ENCODE measurements at regions not wholly inside any gene's neighbourhood (a gene's known extent, or its start where the extent isn't known, plus 50 kb on each side); places are given as distances from the start of the nearest gene placed in this dataset.

DNA sequence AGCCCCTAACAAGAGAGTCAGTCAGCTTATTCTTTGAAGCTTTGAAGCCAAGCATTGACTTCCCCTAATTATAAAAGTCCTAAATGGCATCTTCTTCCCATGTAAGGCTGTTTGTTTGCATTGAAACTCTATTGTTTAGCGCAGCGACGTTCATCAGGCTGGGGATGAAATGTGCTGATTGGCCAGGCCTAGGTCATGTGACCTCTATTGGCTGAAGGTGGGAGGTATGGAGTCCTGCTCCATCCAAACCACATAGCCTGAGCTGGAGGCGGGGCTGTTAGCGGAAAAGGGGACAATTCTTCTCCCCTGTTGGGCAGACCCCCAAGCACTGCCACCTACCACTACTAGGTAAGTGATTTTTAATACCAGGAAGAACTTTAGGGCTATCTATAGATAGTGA, 145.3 kb upstream of the PRR23C start:
- TF ChIP-seq CTCF (conservative IDR thresholded peaks at IDR 0.05; ENCODE audit: low read depth, low read length) = no peak
- TF ChIP-seq EZH2 (IDR thresholded peaks at IDR 0.05; ENCODE audit: borderline replicate concordance, low read depth, low read length, poor library complexity, severe bottlenecking) = no peak

All from A673 (cell line).